GM19099 (cell line): ENCODE measurements at regions not wholly inside any gene's neighbourhood (a gene's known extent, or its start where the extent isn't known, plus 50 kb on each side); places are given as distances from the start of the nearest gene placed in this dataset.

Experiments used
- POLR2A ChIP-seq: IDR thresholded peaks from 3 replicates; pipeline ENCODE4 v1.6.1; 2011; ENCODE audit warnings: low read depth; ENCODE audit not compliant: insufficient read length; ENCODE audit errors: extremely low read depth

DNA sequence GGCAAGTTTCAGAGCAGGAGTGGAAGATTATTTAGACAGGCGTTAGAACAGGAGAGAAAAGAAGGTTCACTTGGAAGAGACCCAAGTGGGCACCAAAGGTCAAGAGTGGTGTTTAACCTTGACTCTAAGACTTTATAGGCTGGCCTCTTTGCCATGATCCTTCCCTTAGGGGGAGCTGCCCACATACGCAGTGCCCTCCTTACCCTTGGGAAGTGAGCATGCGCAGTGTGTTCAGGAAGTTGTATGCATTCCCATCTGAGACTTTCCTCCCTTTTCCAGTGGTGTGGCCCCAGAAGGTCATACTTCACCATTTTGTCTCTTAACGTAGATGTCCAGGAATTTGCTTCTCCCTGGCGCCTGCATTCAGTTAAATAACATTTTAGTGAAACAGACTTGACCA, 95.8 kb downstream of the CXCL12 start:
- TF ChIP-seq POLR2A = no peak

- TF ChIP-seq POLR2A = no peak
These were observed 97.5 kb downstream of the CXCL12 start for GRCh38 chr10:44287408-44287807.

DNA sequence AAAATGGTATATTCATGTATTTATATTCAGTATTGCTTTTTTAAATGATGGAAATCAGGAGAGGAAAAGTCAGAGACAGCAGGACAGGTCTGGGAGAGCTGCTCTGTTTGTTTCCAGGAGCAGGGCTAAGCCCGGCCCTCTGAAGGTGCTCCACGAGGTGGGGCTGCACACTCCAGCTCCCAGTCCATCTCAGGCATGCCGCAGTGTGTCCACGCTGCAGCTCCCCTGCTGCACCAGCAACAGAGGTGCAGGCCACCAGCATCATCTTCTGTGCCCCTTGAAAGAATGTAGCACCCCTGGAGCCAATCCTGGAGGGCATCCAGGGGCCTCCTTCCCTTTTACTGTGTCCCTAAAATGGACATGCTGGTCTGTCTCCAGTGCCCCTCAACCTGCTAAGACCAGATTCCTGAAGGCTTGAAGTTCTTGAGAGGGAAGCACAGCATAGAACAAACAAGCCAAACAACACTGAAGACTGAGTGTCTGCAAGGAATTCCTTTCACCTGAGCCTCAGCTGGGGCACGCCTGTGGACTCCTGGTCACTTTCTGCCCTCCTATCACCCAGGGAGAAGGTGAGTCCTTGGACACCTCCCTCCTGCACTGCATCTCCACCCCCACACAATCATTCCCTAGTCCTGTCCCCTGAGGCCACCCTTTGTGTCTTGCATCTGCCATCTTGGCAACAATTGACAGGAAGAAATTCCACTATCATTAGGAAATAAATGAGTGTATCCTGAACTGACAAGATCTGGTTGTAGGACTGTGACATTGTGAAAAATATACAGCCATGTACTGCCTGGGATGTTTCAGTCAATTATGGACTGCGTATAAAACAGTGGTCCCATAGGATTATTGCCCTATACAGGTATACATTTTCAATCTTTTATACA, 100.5 kb downstream of the CXCL12 start:
- TF ChIP-seq POLR2A = no peak

GRCh38 chr10:44282626-44283300, 102.1 kb downstream of the CXCL12 start:
- no peak for TF ChIP-seq POLR2A

DNA sequence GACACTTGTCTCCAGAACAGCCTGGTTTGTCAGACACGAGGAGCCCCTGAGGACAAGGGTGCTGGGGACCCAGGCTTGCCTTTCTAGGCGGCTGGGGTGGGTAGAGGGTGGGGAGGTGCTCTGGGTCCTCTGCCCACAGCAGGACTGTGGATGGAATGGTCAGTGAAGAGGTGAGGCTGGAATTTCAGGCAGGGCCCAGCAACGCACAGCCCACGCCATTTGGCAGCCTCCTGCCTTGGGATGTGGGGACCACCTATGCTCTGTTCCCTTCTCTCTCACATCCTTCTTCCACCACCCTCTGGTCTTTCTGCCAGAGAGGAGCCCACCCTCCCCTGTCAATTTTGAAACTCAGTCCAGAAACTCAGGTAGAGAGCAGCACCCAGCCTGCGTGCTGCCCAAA, 103.2 kb downstream of the CXCL12 start:
- TF ChIP-seq POLR2A = no peak

DNA sequence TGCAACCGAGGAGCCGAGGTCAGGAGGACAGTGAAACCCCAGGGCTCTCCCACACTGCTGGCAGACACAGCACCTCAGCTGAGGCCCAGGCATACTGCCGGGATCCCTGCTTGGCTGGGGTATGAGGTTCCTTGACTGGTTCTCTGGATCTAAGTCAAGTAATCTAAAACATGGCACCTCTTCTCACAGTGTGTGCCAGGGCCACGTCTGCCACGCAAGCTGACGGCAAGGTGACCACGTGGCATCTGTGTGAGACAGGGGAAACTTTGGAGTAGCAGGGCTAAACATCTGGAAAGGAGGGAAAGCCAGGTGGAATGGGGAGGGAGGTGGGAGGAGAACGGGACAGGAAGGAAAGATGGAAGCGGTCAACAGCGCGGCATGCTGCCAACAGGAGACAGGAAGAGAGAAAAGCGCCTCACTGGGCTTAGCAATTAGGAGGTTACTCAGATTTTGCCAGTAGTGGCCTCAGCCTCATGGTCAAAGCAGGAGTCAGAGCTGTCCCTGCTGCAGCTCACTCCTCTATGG, 103.7 kb downstream of the CXCL12 start:
- no peak for TF ChIP-seq POLR2A

GRCh38 chr10:44280226-44281014, 104.5 kb downstream of the CXCL12 start:
- no peak for TF ChIP-seq POLR2A

DNA sequence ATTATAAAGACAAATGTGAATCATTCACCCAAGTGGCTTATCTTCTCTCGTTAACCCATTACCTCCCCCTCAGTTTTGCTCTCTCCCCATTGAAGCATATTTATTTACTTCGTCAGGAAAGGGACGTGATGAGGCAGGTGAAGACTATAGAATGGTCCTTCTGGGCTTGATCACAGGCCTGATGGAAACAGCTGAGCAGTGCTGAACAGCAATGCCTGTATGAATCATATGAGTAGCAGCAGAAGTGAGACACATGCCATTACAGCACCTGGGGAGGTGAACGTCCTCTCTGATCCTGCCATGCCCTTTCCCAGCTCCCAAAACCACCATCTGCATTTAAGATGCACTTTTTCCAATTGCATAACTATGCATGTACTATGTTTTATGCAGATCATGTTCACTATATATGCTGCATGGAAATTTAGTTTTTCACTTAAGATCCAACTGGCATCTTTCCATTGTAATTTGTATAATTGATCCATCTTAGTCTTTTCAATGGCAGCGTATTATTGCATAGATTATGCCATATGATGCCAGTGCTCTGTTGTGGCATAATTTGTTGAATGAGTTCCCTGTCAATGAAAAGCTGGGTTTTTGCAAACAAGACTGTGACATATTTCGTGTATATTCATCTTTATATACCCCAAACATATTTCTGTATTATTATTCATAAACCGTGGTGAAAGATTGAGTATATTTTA, 105.3 kb downstream of the CXCL12 start:
- no peak for TF ChIP-seq POLR2A

GRCh38 chr10:44278837-44279324, 106.0 kb downstream of the CXCL12 start:
- no peak for TF ChIP-seq POLR2A

- TF ChIP-seq POLR2A = no peak
These were observed 117.9 kb downstream of the CXCL12 start for GRCh38 chr10:44267007-44267406.

DNA sequence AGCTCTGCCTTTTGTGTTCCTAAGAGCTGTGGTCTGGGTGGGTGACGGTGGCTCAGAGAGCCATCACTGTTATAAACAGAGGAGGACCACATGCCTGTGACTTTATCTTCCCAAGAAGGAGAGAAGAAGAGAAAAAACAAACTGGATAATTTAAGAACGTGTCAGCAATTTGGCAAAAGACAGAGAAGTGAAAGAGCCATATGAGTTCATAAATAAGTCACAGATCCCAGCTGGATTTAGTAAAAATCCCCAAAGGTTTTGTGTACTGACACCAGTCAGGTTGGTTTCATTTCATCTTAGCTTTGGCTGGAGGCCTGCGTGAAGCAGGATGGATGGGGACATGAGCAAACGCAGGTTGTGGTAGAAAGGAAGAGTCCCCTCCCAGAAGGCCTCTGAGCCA, 120.7 kb downstream of the CXCL12 start:
- no peak for TF ChIP-seq POLR2A

GRCh38 chr10:44263771-44264170, 121.1 kb downstream of the CXCL12 start:
- TF ChIP-seq POLR2A = no peak

DNA sequence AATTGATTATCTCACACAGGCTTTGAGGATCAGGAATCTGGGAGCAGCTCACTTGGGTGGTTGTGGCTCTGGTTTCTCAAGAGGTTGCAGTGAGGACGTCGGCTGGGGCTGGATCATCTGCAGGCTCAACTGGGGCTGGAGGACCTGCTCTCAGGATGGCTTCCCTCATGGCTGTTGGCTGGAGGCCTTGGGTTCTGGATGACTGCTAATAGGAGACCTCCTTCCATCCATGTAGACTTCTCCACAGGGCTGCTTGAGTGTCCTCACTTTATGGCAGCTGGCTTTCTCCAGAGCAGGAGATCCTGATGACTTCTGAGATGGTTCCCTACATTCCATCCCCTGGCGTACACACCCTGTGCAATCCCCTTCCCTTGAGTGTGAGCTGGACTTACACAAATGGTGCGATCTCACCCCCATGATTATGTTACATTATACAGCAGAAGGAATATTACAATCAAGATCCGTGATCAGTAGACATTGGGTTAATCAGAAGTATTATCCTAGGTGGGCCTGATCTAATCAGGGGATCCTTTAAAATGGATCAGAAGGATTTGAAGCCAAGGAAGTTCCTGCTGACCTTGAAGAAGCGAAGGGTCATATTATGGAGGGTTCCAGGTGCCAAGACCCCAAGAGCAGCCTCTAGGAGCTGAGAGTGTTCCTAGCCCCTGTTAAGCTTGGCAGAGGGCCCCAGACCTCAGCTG, 122.2 kb downstream of the CXCL12 start:
- no peak for TF ChIP-seq POLR2A

- no peak for TF ChIP-seq POLR2A
These were observed 123.0 kb downstream of the CXCL12 start for GRCh38 chr10:44261710-44262455.

GRCh38 chr10:44261296-44261695, 123.6 kb downstream of the CXCL12 start:
- TF ChIP-seq POLR2A = no peak
